KMS-11 (cell line): ENCODE measurements at regions not wholly inside any gene's neighbourhood (a gene's known extent, or its start where the extent isn't known, plus 50 kb on each side); places are given as distances from the start of the nearest gene placed in this dataset.

Experiments used
- H2AFZ ChIP-seq: fragments of 200-600 bp; sonication (generic); 2 replicates; pipeline ENCODE4 v1.6.1; 2016; ENCODE audit warnings: antibody characterized with exemption, mixed run types, low read depth
- H3K27ac ChIP-seq: fragments of 200-600 bp; sonication (generic); 2 replicates; pipeline ENCODE4 v1.6.1; 2016; ENCODE audit warnings: mild to moderate bottlenecking, mixed run types
- H3K27me3 ChIP-seq: fragments of 200-600 bp; sonication (generic); 2 replicates; pipeline ENCODE4 v1.6.1; 2017; ENCODE audit warnings: mild to moderate bottlenecking, low read depth, mixed run types, moderate library complexity; ENCODE audit not compliant: insufficient read depth
- H3K36me3 ChIP-seq: fragments of 200-600 bp; sonication (generic); 2 replicates; pipeline ENCODE4 v1.6.1; 2017; ENCODE audit warnings: mild to moderate bottlenecking, mixed run types; ENCODE audit not compliant: insufficient read depth
- H3K4me1 ChIP-seq: fragments of 200-600 bp; sonication (generic); 2 replicates; pipeline ENCODE4 v1.6.1; 2016; ENCODE audit warnings: mild to moderate bottlenecking, low read depth, mixed run types; ENCODE audit not compliant: poor library complexity, severe bottlenecking
- H3K4me2 ChIP-seq: fragments of 200-600 bp; sonication (generic); 2 replicates; pipeline ENCODE4 v1.7.0; 2016; ENCODE audit warnings: mild to moderate bottlenecking, mixed run types
- H3K4me3 ChIP-seq: fragments of 200-600 bp; sonication (generic); IDR thresholded peaks from 2 replicates; pipeline ENCODE4 v1.6.1; 2017; ENCODE audit warnings: low read depth, low read length, mixed read lengths; ENCODE audit not compliant: insufficient read depth
- H3K79me2 ChIP-seq: fragments of 200-600 bp; sonication (generic); 2 replicates; pipeline ENCODE4 v1.6.1; 2016; ENCODE audit warnings: low read depth, mixed run types; ENCODE audit not compliant: insufficient read depth
- H3K9ac ChIP-seq: fragments of 200-600 bp; sonication (generic); 2 replicates; pipeline ENCODE4 v1.6.1; 2016; ENCODE audit warnings: mild to moderate bottlenecking, mixed run types
- H4K20me1 ChIP-seq: fragments of 200-600 bp; sonication (generic); 2 replicates; pipeline ENCODE4 v1.6.1; 2016; ENCODE audit warnings: mild to moderate bottlenecking, mixed run types; ENCODE audit not compliant: insufficient read depth
- TF ChIP-seq, protein P1 (sequence below): fragments of 200-600 bp; sonication (generic); conservative IDR thresholded peaks from 2 replicates; pipeline ENCODE4 v1.6.1; 2017; ENCODE audit warnings: low read depth, mild to moderate bottlenecking, antibody characterized with exemption, low read length, moderate library complexity, mixed read lengths

- H3K4me1 ChIP-seq, result no peaks in the 10 kb centered on the region
- H3K27ac ChIP-seq, result no peak overlapping the region
- no peaks in the 10 kb centered on the region for H3K36me3 ChIP-seq
- H3K79me2 ChIP-seq, result no peaks in the 10 kb centered on the region
- no peak overlapping the region for H3K4me2 ChIP-seq
- H4K20me1 ChIP-seq, result no peaks in the 10 kb centered on the region
- TF ChIP-seq, protein P1, sequence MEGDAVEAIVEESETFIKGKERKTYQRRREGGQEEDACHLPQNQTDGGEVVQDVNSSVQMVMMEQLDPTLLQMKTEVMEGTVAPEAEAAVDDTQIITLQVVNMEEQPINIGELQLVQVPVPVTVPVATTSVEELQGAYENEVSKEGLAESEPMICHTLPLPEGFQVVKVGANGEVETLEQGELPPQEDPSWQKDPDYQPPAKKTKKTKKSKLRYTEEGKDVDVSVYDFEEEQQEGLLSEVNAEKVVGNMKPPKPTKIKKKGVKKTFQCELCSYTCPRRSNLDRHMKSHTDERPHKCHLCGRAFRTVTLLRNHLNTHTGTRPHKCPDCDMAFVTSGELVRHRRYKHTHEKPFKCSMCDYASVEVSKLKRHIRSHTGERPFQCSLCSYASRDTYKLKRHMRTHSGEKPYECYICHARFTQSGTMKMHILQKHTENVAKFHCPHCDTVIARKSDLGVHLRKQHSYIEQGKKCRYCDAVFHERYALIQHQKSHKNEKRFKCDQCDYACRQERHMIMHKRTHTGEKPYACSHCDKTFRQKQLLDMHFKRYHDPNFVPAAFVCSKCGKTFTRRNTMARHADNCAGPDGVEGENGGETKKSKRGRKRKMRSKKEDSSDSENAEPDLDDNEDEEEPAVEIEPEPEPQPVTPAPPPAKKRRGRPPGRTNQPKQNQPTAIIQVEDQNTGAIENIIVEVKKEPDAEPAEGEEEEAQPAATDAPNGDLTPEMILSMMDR, result no peak
- no peaks in the 10 kb centered on the region for H3K27me3 ChIP-seq
- H2AFZ ChIP-seq, result no peak overlapping the region
- no peak overlapping the region for H3K4me3 ChIP-seq
- H3K9ac ChIP-seq, result no peak overlapping the region
Observed at GRCh38 chr1:234944439-234945344, 183.9 kb downstream of the TOMM20 start.

DNA sequence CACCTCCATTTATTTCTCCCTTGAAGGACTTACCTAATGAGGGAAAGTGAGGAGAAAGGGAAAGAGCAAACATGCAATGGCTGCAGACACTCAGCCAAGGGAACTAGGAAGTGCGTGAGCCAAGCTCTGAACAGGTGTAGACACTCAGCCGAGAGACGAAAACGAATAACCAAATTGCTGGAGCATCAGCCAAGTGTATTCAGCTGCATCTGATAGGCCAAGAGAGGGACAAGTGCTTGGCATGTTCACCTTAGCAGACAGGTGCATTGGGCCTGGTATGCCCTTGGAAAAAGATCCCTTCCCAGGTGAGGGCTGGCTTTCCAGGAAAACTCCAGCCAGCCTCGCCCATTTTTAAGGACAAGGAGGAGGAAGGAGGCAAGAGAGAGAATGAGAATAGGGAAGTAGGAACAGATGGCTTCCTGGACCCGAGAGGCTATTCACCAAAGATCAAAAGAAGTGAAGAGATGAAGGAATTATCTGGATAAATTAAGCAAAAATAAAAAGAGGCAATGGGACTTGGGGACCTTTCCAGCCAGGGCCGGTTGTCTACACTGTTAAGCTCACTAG lies 184.7 kb downstream of the TOMM20 start:
- Histone ChIP-seq H3K9ac (no peak overlapping the region), H3K36me3 (no peaks in the 10 kb centered on the region), H4K20me1 (no peaks in the 10 kb centered on the region), H3K4me1 (no peaks in the 10 kb centered on the region), H3K27ac (no peak overlapping the region), H3K79me2 (no peaks in the 10 kb centered on the region), H3K27me3 (no peaks in the 10 kb centered on the region), H3K4me2 (no peak overlapping the region), H3K4me3 (no peak overlapping the region), H2AFZ (no peak overlapping the region)
- TF ChIP-seq, protein P1, result no peak

- H3K9ac ChIP-seq, result no peak overlapping the region
Observed at GRCh38 chr1:234942879-234943506, 185.6 kb downstream of the TOMM20 start.

DNA sequence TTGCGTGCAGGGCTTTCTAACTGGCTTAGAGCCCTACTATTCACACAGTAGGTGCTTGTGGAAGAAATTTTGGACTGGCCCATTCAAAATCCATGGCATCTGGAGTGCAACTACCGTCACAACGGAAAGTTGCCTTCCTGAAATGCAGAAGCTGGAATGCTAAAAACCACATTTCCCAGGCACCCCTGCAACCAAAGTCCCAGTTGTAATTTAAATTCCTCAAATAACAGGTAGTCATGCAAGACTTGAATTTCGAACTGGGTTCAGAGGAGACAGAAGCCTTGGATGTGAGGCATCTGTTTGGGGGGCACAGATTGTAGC lies 186.7 kb downstream of the TOMM20 start:
- TF ChIP-seq, protein P1, result no peak
- no peaks in the 10 kb centered on the region for H3K27me3 ChIP-seq
- H3K4me2 ChIP-seq, result no peak overlapping the region
- H3K9ac ChIP-seq, result no peak overlapping the region
- H3K4me3 ChIP-seq, result no peak overlapping the region
- H3K36me3 ChIP-seq, result no peaks in the 10 kb centered on the region
- no peak overlapping the region for H3K27ac ChIP-seq
- no peaks in the 10 kb centered on the region for H4K20me1 ChIP-seq
- no peak overlapping the region for H2AFZ ChIP-seq
- no peaks in the 10 kb centered on the region for H3K79me2 ChIP-seq
- H3K4me1 ChIP-seq, result no peaks in the 10 kb centered on the region

More at GRCh38 chr1:234942879-234943506, 185.6 kb downstream of the TOMM20 start:
- H3K4me2 ChIP-seq, result no peak overlapping the region
- H3K4me3 ChIP-seq, result no peak overlapping the region
- no peaks in the 10 kb centered on the region for H3K79me2 ChIP-seq
- H3K27me3 ChIP-seq, result no peaks in the 10 kb centered on the region
- TF ChIP-seq, protein P1, result no peak
- no peak overlapping the region for H3K27ac ChIP-seq
- H4K20me1 ChIP-seq, result no peaks in the 10 kb centered on the region
- no peak overlapping the region for H2AFZ ChIP-seq
- H3K4me1 ChIP-seq, result no peaks in the 10 kb centered on the region
- H3K36me3 ChIP-seq, result no peaks in the 10 kb centered on the region
